Keratinocyte (primary cell): ENCODE measurements at regions not wholly inside any gene's neighbourhood (a gene's known extent, or its start where the extent isn't known, plus 50 kb on each side); places are given as distances from the start of the nearest gene placed in this dataset.

Source experiments
- DNase-seq: peaks from one replicate; pipeline ENCODE4 v3.0.0-alpha.2; 2011; ENCODE audit warnings: low read depth, missing footprints, low spot score
- FAIRE-seq: peaks from 2 replicates; lab custom pipeline; 2011; peaks lifted over from hg19 to GRCh38; lab: Jason Lieb, UNC
- H2AFZ ChIP-seq: 2 replicates; pipeline ENCODE4 v1.6.0; 2012; ENCODE audit warnings: low read length, control low read depth, inconsistent platforms; ENCODE audit not compliant: control insufficient read depth
- H3K27ac ChIP-seq: 2 replicates; pipeline ENCODE4 v1.5.1; 2011; ENCODE audit warnings: low read length; ENCODE audit not compliant: control insufficient read depth, insufficient read depth
- H3K27me3 ChIP-seq: 3 replicates; pipeline ENCODE4 v1.6.0; 2011; ENCODE audit warnings: low read length; ENCODE audit not compliant: control insufficient read depth, insufficient read depth; ENCODE audit errors: extremely low read depth
- H3K36me3 ChIP-seq, 2 experiments: 2 replicates in 1 of 2; 3 replicates in 1 of 2; pipeline ENCODE4 v1.5.1; 2011; ENCODE audit warnings: low read length in 2 of 2, mild to moderate bottlenecking in 1 of 2; ENCODE audit not compliant: control insufficient read depth in 2 of 2, insufficient read depth in 2 of 2; ENCODE audit errors: extremely low read depth in 1 of 2
- H3K4me1 ChIP-seq: 3 replicates; pipeline ENCODE4 v1.5.1; 2011; ENCODE audit warnings: low read length; ENCODE audit not compliant: control insufficient read depth, insufficient read depth; ENCODE audit errors: extremely low read depth
- H3K4me2 ChIP-seq: 3 replicates; pipeline ENCODE4 v1.6.0; 2011; ENCODE audit warnings: low read depth, low read length; ENCODE audit not compliant: control insufficient read depth, insufficient read depth; ENCODE audit errors: extremely low read depth
- H3K4me3 ChIP-seq, 3 experiments: fragments of 200-600 bp in 1 of 3; sonication (generic) in 1 of 3; 2 replicates in 2 of 3; 3 replicates in 1 of 3; pipeline ENCODE4 v1.5.1; 2011 to 2016; ENCODE audit warnings: low read length in 3 of 3, mild to moderate bottlenecking in 3 of 3, control low read depth in 2 of 3, inconsistent platforms in 1 of 3, low read depth in 1 of 3, mixed read lengths in 1 of 3, mixed run types in 1 of 3, moderate library complexity in 1 of 3; ENCODE audit not compliant: control insufficient read depth in 2 of 3, insufficient read depth in 2 of 3; ENCODE audit errors: extremely low read depth in 1 of 3
- H3K79me2 ChIP-seq: 2 replicates; pipeline ENCODE4 v1.6.0; 2012; ENCODE audit warnings: low read length; ENCODE audit not compliant: control insufficient read depth, insufficient read depth
- H3K9ac ChIP-seq: 3 replicates; pipeline ENCODE4 v1.6.0; 2011; ENCODE audit warnings: low read length; ENCODE audit not compliant: control insufficient read depth, insufficient read depth; ENCODE audit errors: extremely low read depth
- H3K9me1 ChIP-seq: 3 replicates; pipeline ENCODE4 v1.6.0; 2011; ENCODE audit warnings: low read length; ENCODE audit not compliant: control insufficient read depth, insufficient read depth; ENCODE audit errors: extremely low read depth
- H3K9me3 ChIP-seq: 2 replicates; pipeline ENCODE4 v1.5.1; 2012; ENCODE audit warnings: low read depth, low read length; ENCODE audit not compliant: control insufficient read depth
- H4K20me1 ChIP-seq: 3 replicates; pipeline ENCODE4 v1.6.0; 2011; ENCODE audit warnings: low read length; ENCODE audit not compliant: control insufficient read depth, insufficient read depth; ENCODE audit errors: extremely low read depth
- EZH2 ChIP-seq: IDR thresholded peaks from one replicate; pipeline ENCODE4 v1.6.1; 2012; ENCODE audit warnings: inconsistent platforms, mild to moderate bottlenecking, low read length, moderate library complexity
- dilution Hi-C: fragments of 300-500 bp; cut with MboI; formaldehyde crosslinking; loops from one replicate; pipeline ENCODE4 v1.7.0; 2020; ENCODE audit warnings: low sequenced_read_pairs; ENCODE audit not compliant: extremely low pct_ligation_motif_present
- TF ChIP-seq, protein P1 (sequence below), 3 experiments: IDR thresholded peaks in 1 of 3; conservative IDR thresholded peaks in 1 of 3; optimal IDR thresholded peaks in 1 of 3; 2 replicates in 2 of 3; 3 replicates in 1 of 3; pipeline versions ENCODE3 to v1.5.1; 2011; ENCODE audit warnings: low read length in 3 of 3, mild to moderate bottlenecking in 3 of 3, moderate library complexity in 2 of 3, control low read depth in 1 of 3, inconsistent platforms in 1 of 3; ENCODE audit not compliant: insufficient read depth in 2 of 3; ENCODE audit errors: extremely low read depth in 1 of 3

DNA sequence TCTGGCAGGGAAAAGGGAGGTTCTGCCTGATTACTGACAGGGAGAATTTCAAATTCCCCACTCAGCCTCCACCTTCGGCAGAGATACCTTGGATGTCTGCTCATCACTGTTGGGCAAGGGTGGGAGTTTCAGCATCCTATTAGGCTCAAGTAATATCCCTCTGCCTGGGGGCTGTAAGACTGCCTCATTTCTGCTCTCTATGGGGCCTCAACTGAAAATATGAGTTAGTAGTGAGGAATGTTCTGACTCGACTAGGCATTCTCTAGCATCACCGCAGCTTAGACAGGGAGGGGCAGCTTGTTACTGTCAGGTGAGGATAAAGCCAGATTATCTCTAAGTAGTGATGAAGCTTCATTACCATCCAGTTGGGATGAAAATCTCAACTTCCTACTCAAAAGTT is 87.7 kb upstream of the LRP1B start:
- Histone ChIP-seq H4K20me1 (no peaks in the 10 kb centered on the region), H3K9me1 (no peaks in the 10 kb centered on the region), H3K4me2 (no peak overlapping the region), H3K9ac (no peak overlapping the region), H3K36me3 (no peaks in the 10 kb centered on the region), H3K4me1 (peaks cover 2% of the 10 kb centered on the region), H3K9me3 (no peaks in the 10 kb centered on the region), H3K79me2 (no peaks in the 10 kb centered on the region), H3K27ac (peak overlapping the region; percentile 37), H2AFZ (no peak overlapping the region), H3K27me3 (no peaks in the 10 kb centered on the region), H3K4me3 (no peak overlapping the region)
- DNase-seq (peak; percentile 9), FAIRE-seq (peak; percentile 51)
- dilution Hi-C loops: no loop called here
- TF ChIP-seq, protein P1, sequence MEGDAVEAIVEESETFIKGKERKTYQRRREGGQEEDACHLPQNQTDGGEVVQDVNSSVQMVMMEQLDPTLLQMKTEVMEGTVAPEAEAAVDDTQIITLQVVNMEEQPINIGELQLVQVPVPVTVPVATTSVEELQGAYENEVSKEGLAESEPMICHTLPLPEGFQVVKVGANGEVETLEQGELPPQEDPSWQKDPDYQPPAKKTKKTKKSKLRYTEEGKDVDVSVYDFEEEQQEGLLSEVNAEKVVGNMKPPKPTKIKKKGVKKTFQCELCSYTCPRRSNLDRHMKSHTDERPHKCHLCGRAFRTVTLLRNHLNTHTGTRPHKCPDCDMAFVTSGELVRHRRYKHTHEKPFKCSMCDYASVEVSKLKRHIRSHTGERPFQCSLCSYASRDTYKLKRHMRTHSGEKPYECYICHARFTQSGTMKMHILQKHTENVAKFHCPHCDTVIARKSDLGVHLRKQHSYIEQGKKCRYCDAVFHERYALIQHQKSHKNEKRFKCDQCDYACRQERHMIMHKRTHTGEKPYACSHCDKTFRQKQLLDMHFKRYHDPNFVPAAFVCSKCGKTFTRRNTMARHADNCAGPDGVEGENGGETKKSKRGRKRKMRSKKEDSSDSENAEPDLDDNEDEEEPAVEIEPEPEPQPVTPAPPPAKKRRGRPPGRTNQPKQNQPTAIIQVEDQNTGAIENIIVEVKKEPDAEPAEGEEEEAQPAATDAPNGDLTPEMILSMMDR (optimal IDR thresholded peaks at IDR 0.05 in 1 of 3, IDR thresholded peaks at IDR 0.05 in 1 of 3, conservative IDR thresholded peaks at IDR 0.05 in 1 of 3; ENCODE audit: extremely low read depth in 1 of 3, insufficient read depth in 2 of 3, low read length in 3 of 3): no peak
- TF ChIP-seq EZH2: no peak

DNA sequence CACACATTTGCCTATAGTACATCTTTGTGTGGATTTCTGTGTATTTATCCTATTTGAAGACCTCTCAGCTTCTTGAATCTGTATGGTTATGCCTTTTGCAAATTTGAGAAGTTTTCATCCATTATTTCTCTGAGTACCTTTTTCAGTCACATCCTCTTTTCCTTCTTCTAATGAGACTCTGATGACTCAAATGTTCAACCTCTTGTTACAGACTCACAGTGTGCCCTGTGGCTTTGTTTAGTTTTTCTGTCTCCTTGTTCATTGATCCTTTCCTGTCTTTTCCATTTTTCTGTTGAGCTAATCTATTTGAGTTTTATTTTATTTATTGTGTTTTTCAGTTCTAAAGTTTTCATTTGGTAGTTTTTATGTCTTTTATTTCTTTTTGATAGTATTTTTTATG is 87.0 kb upstream of the LRP1B start:
- FAIRE-seq: no peak
- dilution Hi-C loops: no loop called here
- H3K36me3 ChIP-seq: no peaks in the 10 kb centered on the region
- DNase-seq: no peak
- H3K9me3 ChIP-seq: no peaks in the 10 kb centered on the region
- no peaks in the 10 kb centered on the region for H3K27me3 ChIP-seq
- H3K9ac ChIP-seq: no peak overlapping the region
- no peak overlapping the region for H3K4me3 ChIP-seq
- no peaks in the 10 kb centered on the region for H4K20me1 ChIP-seq
- TF ChIP-seq, protein P1 (optimal IDR thresholded peaks at IDR 0.05 in 1 of 3, IDR thresholded peaks at IDR 0.05 in 1 of 3, conservative IDR thresholded peaks at IDR 0.05 in 1 of 3; ENCODE audit: extremely low read depth in 1 of 3, insufficient read depth in 2 of 3, low read length in 3 of 3): no peak
- no peak for TF ChIP-seq EZH2
- no peak overlapping the region for H2AFZ ChIP-seq
- H3K79me2 ChIP-seq: no peaks in the 10 kb centered on the region
- no peak overlapping the region for H3K4me2 ChIP-seq
- no peaks in the 10 kb centered on the region for H3K9me1 ChIP-seq
- H3K27ac ChIP-seq: peak overlapping the region; percentile 37
- peaks cover 2% of the 10 kb centered on the region for H3K4me1 ChIP-seq
